Endothelial cell (in vitro differentiated cells): ENCODE measurements at regions not wholly inside any gene's neighbourhood (a gene's known extent, or its start where the extent isn't known, plus 50 kb on each side); places are given as distances from the start of the nearest gene placed in this dataset.

Source experiments
- DNase-seq: peaks from one replicate; pipeline ENCODE4 v3.0.0; 2021; ENCODE audit warnings: low spot score
- H3K27ac Mint-ChIP-seq: one replicate; pipeline ENCODE4 v1.8.0; 2021; ENCODE audit warnings: mixed read lengths, inconsistent platforms; ENCODE audit not compliant: unreplicated experiment
- H3K27me3 Mint-ChIP-seq: one replicate; pipeline ENCODE4 v1.8.0; 2021; ENCODE audit warnings: mild to moderate bottlenecking, moderate library complexity, mixed read lengths, inconsistent platforms; ENCODE audit not compliant: unreplicated experiment
- H3K36me3 Mint-ChIP-seq: one replicate; pipeline ENCODE4 v1.8.0; 2021; ENCODE audit warnings: mild to moderate bottlenecking, low read depth, mixed read lengths, inconsistent platforms; ENCODE audit not compliant: unreplicated experiment
- H3K4me1 Mint-ChIP-seq: one replicate; pipeline ENCODE4 v1.8.0; 2021; ENCODE audit warnings: mild to moderate bottlenecking, mixed read lengths, inconsistent platforms; ENCODE audit not compliant: unreplicated experiment
- H3K4me3 Mint-ChIP-seq: one replicate; pipeline ENCODE4 v1.8.0; 2021; ENCODE audit warnings: mild to moderate bottlenecking, mixed read lengths, inconsistent platforms; ENCODE audit not compliant: unreplicated experiment
- H3K9me3 Mint-ChIP-seq: one replicate; pipeline ENCODE4 v1.8.0; 2021; ENCODE audit warnings: mixed read lengths, inconsistent platforms; ENCODE audit not compliant: unreplicated experiment
- TF ChIP-seq, protein P1 (sequence below): fragments of 200-600 bp; sonication (generic); IDR thresholded peaks from one replicate; pipeline ENCODE4 v1.5.0; 2021; ENCODE audit warnings: antibody characterized with exemption; ENCODE audit not compliant: unreplicated experiment

DNA sequence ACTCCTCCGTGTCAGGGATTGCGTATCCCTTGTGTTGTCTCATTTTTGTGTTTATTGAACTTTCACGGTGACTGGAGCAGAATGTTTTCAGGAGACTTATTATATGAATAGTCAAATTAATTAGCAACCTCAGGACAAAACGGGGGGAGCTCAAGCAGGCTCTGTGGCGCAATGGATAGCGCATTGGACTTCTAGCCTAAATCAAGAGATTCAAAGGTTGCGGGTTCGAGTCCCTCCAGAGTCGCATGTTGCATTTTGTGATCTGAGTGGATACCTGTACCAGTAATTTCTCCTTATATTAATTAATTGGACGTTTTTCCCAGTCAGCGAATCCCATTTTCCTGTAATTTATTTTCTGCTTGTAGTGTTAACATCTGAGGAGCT, 89.1 kb upstream of the ZNF184 start:
- Mint-ChIP-seq H3K27me3 (peaks cover 12% of the 10 kb centered on the region), H3K4me3 (no peak overlapping the region)
- TF ChIP-seq, protein P1, sequence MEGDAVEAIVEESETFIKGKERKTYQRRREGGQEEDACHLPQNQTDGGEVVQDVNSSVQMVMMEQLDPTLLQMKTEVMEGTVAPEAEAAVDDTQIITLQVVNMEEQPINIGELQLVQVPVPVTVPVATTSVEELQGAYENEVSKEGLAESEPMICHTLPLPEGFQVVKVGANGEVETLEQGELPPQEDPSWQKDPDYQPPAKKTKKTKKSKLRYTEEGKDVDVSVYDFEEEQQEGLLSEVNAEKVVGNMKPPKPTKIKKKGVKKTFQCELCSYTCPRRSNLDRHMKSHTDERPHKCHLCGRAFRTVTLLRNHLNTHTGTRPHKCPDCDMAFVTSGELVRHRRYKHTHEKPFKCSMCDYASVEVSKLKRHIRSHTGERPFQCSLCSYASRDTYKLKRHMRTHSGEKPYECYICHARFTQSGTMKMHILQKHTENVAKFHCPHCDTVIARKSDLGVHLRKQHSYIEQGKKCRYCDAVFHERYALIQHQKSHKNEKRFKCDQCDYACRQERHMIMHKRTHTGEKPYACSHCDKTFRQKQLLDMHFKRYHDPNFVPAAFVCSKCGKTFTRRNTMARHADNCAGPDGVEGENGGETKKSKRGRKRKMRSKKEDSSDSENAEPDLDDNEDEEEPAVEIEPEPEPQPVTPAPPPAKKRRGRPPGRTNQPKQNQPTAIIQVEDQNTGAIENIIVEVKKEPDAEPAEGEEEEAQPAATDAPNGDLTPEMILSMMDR: no peak

DNA sequence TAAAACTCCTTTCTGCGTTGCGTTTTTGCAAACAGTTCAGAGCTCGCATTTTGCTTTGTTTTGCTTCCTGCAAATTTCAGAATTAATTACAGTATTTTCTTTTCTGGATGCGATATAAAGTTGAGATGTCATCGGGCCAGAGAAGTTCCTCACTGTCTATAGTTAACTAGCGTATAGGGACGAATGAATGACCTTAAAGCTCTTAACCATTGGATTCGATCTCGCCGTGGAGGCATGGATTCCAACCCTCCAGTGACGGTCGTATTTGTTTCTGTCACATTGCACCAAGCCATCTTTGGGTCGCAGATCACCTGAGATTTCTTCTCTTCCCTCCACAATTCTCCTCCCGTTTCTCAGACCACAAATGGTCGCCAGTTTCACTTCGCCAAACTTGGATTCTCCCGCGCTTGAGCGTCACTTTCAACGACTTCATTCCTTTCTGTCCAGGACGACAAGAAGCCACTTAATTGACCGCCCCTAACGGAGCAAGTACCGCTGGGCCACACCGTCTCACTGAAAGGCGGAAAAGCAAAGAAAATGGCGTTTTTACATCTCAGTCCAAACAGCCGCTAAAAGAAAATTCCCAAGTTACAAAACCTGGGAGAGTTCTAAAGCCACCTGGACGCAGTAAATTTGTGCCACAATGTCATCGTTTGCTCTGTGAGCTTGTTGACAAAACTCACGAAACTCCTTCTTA, 85.3 kb upstream of the ZNF184 start:
- TF ChIP-seq, protein P1: no peak
- H3K27me3 Mint-ChIP-seq: peaks cover 17% of the 10 kb centered on the region
- peaks cover 3% of the 10 kb centered on the region for H3K4me1 Mint-ChIP-seq
- H3K4me3 Mint-ChIP-seq: peak overlapping the region; percentile 77
- no peak for DNase-seq
- H3K36me3 Mint-ChIP-seq: no peaks in the 10 kb centered on the region
- no peaks in the 10 kb centered on the region for H3K9me3 Mint-ChIP-seq
- H3K27ac Mint-ChIP-seq: no peak overlapping the region

More for the DNA sequence above, 89.1 kb upstream of the ZNF184 start:
- Mint-ChIP-seq H3K9me3 (no peaks in the 10 kb centered on the region), H3K36me3 (no peaks in the 10 kb centered on the region), H3K4me1 (peaks cover 10% of the 10 kb centered on the region), H3K27ac (no peak overlapping the region)
- DNase-seq: no peak

DNA sequence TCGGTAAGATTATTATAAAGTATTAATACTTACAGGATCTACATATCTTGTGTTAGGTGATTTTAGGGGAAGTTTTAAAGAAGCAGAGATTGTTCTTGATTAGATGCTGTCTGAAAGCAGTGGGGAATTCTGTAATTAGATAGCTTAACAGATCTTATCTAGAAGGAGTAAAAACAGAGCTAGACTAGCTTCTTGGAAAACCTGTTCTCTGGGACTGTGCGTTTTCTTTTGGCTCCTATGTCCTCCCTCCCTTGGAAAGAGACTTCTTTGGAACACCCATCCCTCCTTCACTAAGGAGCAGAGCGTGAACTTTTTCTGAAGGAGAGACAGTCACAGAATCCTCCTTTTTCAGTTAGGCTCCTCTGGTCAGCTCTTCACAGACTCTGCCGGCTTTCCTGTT, 83.5 kb upstream of the ZNF184 start:
- Mint-ChIP-seq H3K4me3 (no peak overlapping the region), H3K36me3 (no peaks in the 10 kb centered on the region), H3K4me1 (peaks cover 5% of the 10 kb centered on the region), H3K9me3 (no peaks in the 10 kb centered on the region), H3K27ac (no peak overlapping the region), H3K27me3 (peaks cover 21% of the 10 kb centered on the region)
- TF ChIP-seq, protein P1: no peak
- no peak for DNase-seq

DNA sequence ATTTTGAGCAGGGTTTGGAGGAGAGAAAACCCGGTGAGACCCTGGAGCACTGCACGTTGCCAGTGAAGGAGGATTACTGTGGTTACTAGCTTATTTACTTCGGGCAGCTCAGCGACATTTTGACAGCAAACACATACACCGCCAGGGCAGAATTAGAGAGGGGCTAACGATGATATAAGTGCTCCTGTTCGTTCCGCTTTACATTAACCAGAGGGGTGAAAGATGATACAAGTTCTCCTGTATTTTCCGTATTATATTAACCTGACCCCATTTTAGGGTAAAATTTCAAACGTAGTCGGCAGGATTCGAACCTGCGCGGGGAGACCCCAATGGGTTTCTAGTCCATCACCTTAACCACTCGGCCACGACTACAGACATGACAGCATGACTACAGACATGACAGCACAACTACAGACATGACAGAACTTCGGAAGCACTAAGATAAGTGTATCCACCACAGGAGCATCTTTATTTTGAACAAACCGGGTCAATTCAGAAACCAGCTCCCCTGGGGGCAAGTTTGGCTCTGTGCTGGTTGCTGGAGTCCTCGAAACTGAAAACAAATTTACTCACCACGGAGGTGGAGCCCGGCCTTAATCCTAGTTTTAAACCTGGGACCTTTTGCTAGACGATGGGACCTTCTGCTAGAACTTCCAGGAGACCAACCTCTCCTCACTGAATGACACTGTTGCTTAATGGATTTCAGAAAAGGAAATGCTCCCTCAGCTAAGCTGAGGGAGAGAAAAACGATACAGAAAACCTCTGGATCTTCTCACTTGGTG, 80.4 kb upstream of the ZNF184 start:
- peak; percentile 48 for DNase-seq
- H3K27ac Mint-ChIP-seq: peak overlapping the region; percentile 90
- peaks cover 7% of the 10 kb centered on the region for H3K4me1 Mint-ChIP-seq
- TF ChIP-seq, protein P1: no peak
- peak overlapping the region; percentile 91 for H3K4me3 Mint-ChIP-seq
- no peaks in the 10 kb centered on the region for H3K9me3 Mint-ChIP-seq
- H3K36me3 Mint-ChIP-seq: no peaks in the 10 kb centered on the region
- peaks cover 18% of the 10 kb centered on the region for H3K27me3 Mint-ChIP-seq

DNA sequence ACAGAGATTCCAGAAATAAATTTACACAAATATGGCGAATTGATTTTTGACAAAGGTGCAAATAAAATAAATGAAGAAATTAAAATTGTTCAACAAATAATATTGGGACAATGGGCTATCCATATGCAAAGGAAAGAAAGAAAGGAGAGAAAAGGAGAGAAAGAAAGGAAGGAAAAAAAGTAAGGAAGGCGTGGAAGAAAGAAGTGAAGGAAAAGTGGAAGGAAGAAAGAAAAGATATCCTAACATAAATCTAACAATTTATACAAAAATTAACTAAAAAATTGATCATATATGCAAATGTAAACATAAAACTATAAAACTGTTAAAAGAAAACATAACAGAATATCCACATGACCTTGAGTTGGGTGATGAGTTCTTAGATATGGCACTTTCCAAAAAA, 78.7 kb upstream of the ZNF184 start:
- H3K9me3 Mint-ChIP-seq: no peaks in the 10 kb centered on the region
- TF ChIP-seq, protein P1: no peak
- no peak overlapping the region for H3K27ac Mint-ChIP-seq
- H3K27me3 Mint-ChIP-seq: peaks cover 21% of the 10 kb centered on the region
- DNase-seq: no peak
- no peak overlapping the region for H3K4me3 Mint-ChIP-seq
- H3K4me1 Mint-ChIP-seq: peaks cover 17% of the 10 kb centered on the region
- no peaks in the 10 kb centered on the region for H3K36me3 Mint-ChIP-seq
